ENCODE measurements at regions not wholly inside any gene's neighbourhood (a gene's known extent, or its start where the extent isn't known, plus 50 kb on each side); places are given as distances from the start of the nearest gene placed in this dataset.

DNA sequence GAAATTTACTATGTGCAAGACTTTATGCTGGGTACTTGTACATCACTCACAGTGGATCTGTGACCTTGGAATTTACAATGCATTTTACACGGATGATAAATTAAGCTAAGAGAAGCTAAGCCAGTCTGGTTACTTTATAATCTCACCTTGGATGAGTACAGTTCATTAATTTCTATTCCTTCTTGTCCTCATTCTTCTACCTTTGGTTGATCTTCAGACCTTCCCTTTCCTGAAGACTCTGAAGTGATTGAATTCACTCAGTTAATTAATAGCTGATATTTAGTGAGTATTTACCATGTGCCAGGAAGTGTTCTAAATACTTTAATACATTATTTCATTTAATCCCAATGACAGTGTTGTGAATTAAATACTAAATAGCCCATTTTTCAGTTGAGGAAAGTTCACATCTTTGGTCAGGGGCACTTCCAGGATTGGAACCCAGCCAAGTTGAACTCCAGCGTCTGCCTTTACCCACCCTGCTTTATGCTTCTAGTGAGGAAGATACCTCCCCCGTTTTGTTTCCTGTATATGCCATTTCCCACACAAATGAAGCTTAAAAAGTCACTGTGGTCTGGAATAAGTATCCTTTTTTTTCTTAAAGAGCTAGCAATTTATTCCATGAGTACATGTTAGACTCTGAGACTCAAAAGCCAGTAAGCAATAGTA, 146.6 kb downstream of the TLR5 start:
- intact Hi-C loops (cut with DNase I), result no loop called here
- no peak overlapping the region for H3K27ac ChIP-seq (ENCODE audit: low read length)

DNA sequence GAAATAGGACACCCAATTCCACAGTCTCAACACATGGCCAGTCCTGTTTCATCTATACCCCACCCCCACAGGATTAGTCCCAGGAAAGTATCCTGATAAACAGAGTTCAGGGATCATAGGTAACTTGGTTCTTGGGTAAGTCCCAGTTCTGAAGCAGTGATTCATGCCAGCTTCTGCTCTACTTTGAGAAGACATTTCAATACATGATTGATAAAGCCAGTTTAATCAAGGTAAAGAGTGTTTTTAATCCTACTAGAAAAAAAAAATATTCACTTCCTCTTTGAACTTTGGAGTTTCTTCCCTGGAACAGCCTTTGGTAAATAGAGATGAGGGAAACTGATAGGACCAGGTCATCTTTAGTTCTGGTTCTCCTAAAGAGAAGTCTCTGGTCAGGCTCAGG, 142.4 kb downstream of the TLR5 start:
- no peak for ATAC-seq
- peaks cover 2% of the 10 kb centered on the region for H3K4me1 ChIP-seq (ENCODE audit: control insufficient read depth, insufficient read depth, low read length)
- no peaks in the 10 kb centered on the region for H3K9me3 ChIP-seq (ENCODE audit: control insufficient read depth, low read length)
- H3K27me3 ChIP-seq (ENCODE audit: control insufficient read depth, insufficient read depth), result no peaks in the 10 kb centered on the region
- intact Hi-C loops (cut with DNase I), result no loop called here
- no peak for DNase-seq
- no peak overlapping the region for H3K4me3 ChIP-seq (ENCODE audit: low read length)
- no peak overlapping the region for H3K27ac ChIP-seq (ENCODE audit: low read length)

More for the DNA sequence above, 146.6 kb downstream of the TLR5 start:
- peaks cover 5% of the 10 kb centered on the region for H3K4me1 ChIP-seq (ENCODE audit: control insufficient read depth, insufficient read depth, low read length)
- ATAC-seq (no peak), DNase-seq (no peak)
- 47% methylated on average over 3 of the region's 3 CpGs for WGBS
- no peaks in the 10 kb centered on the region for H3K9me3 ChIP-seq (ENCODE audit: control insufficient read depth, low read length)
- no peaks in the 10 kb centered on the region for H3K27me3 ChIP-seq (ENCODE audit: control insufficient read depth, insufficient read depth)
- H3K4me3 ChIP-seq (ENCODE audit: low read length), result no peak overlapping the region

DNA sequence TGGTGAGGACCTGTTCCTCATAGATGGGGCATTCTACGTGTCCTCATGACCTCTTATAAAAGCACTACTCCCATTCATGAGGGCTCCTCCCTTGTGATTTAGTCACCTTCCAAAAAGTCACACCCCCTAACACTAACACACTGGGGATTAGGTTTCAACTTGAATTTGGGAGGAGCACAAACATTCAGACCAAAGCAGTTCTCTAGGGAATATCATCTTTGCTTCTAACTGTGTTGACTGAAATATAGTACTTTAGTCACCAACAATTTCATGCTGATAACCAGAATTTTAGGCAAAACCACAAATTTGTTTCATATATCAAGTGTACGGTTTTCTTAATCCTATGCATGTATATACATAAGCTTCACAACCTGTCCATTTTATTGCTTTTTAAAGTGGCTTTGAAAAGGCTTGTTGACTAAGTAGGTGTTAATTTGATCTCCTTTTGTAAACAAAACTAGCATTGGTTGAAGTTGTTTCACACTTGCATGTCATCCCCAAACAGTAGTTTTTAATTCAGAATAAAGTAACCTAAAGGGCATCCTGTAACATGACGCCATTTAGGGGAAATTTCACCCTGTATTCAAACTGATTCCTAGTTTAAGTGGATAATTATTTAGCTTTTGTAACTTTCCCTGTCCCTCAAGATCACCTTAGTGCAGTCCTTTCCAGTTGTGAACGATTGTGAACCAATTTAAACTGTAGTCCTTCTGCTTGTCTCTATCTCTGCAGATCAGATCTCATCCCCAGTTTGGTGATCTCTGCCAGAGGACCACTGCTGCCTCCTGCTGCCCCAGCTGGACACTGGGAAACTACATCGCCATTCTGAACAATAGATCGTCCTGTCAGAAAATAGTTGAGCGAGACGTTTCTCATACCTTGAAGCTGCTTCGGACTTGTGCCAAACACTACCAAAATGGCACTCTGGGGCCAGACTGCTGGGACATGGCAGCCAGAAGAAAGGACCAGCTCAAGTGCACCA, 141.1 kb downstream of the TLR5 start:
- Histone ChIP-seq H3K4me1 (ENCODE audit: control insufficient read depth, insufficient read depth, low read length) (no peaks in the 10 kb centered on the region), H3K4me3 (ENCODE audit: low read length) (no peak overlapping the region), H3K27ac (ENCODE audit: low read length) (no peak overlapping the region), H3K27me3 (ENCODE audit: control insufficient read depth, insufficient read depth) (no peaks in the 10 kb centered on the region), H3K9me3 (ENCODE audit: control insufficient read depth, low read length) (no peaks in the 10 kb centered on the region)
- intact Hi-C loops (cut with DNase I), result no loop called here
- DNase-seq (no peak), ATAC-seq (peak in 1 of 2 donors; percentile 68)
- WGBS, result 91% methylated on average over 9 of the region's 9 CpGs

DNA sequence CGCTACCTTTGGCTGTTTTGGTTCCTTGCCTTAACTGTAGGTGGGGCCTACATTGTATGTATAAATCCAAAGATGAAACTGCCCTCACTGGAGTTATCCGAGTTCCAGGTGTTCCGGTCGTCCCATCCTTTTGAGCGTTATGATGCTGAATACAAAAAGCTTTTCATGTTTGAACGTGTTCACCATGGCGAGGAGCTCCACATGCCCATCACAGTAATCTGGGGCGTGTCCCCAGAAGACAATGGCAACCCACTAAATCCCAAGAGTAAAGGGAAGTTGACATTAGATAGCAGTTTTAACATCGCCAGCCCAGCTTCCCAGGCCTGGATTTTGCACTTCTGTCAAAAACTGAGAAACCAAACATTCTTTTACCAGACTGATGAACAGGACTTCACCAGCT, 139.5 kb downstream of the TLR5 start:
- intact Hi-C loops (cut with DNase I), result no loop called here
- H3K4me1 ChIP-seq (ENCODE audit: control insufficient read depth, insufficient read depth, low read length), result no peaks in the 10 kb centered on the region
- H3K27ac ChIP-seq (ENCODE audit: low read length), result no peak overlapping the region
- no peaks in the 10 kb centered on the region for H3K9me3 ChIP-seq (ENCODE audit: control insufficient read depth, low read length)
- DNase-seq, result no peak
- H3K27me3 ChIP-seq (ENCODE audit: control insufficient read depth, insufficient read depth), result no peaks in the 10 kb centered on the region
- ATAC-seq, result peak in 1 of 2 donors; percentile 54
- WGBS, result 95% methylated on average over 9 of the region's 9 CpGs
- no peak overlapping the region for H3K4me3 ChIP-seq (ENCODE audit: low read length)

DNA sequence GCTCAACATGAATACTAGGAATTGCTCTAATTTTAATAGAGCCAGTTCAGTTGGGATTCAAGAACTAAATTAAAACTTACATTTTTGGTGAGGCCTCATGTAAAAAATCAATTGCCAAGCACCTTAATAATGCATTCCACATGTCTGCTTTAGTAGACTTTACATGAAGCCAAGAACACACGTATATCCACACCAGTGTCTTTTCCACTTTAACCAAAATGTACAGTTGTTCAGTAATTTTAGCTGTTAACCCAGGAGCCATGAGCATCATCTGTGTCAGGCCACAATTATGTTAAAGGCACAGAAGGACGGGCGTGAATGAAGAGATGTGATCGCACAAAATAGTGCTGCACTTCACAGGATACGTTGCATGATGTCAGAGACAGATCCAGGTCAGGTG, 136.7 kb downstream of the TLR5 start:
- no peaks in the 10 kb centered on the region for H3K9me3 ChIP-seq (ENCODE audit: control insufficient read depth, low read length)
- no peak for ATAC-seq
- WGBS, result 93% methylated on average over 5 of the region's 5 CpGs
- H3K4me3 ChIP-seq (ENCODE audit: low read length), result no peak overlapping the region
- no peaks in the 10 kb centered on the region for H3K27me3 ChIP-seq (ENCODE audit: control insufficient read depth, insufficient read depth)
- intact Hi-C loops (cut with DNase I), result no loop called here
- no peak for DNase-seq
- no peak overlapping the region for H3K27ac ChIP-seq (ENCODE audit: low read length)
- H3K4me1 ChIP-seq (ENCODE audit: control insufficient read depth, insufficient read depth, low read length), result peaks cover 3% of the 10 kb centered on the region

DNA sequence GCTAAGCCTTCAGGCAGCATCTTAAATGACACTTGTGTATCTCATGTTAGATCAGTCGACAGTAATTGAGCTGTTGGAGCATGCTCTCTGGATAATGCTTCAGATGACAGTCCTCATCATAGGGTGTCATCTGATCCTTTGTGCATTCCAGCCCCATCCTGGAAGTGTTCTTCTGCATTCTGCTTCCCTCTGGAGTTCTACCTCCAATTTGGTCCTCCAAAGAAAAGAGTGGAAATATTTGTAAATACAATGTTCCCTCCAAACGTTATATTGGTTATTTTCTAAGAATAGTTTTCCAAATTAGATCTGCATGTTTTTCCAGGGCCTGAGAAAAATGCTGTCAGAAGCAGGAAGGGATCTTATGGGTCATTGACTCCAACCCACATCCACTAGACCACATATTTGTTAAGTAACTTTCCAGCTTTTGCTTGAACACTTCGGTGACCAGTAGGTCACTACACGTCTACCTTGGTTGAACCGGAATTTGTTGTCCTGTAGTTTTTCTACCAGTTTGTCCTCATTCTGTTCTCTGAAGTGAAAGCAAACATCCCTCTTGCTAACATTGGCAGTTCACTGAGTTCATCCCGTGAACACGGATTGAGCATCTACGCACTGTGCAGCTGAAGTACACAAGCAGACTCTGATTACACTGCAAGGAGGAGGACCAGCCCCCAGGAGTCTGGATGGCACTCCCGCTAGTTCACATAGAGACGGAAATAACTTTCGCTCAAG, 136.0 kb downstream of the TLR5 start:
- no peaks in the 10 kb centered on the region for H3K27me3 ChIP-seq (ENCODE audit: control insufficient read depth, insufficient read depth)
- H3K4me1 ChIP-seq (ENCODE audit: control insufficient read depth, insufficient read depth, low read length), result peaks cover 3% of the 10 kb centered on the region
- H3K4me3 ChIP-seq (ENCODE audit: low read length), result no peak overlapping the region
- no peaks in the 10 kb centered on the region for H3K9me3 ChIP-seq (ENCODE audit: control insufficient read depth, low read length)
- DNase-seq, result no peak
- intact Hi-C loops (cut with DNase I), result no loop called here
- no peak for ATAC-seq
- no peak overlapping the region for H3K27ac ChIP-seq (ENCODE audit: low read length)
- 67% methylated on average over 11 of the region's 11 CpGs for WGBS

DNA sequence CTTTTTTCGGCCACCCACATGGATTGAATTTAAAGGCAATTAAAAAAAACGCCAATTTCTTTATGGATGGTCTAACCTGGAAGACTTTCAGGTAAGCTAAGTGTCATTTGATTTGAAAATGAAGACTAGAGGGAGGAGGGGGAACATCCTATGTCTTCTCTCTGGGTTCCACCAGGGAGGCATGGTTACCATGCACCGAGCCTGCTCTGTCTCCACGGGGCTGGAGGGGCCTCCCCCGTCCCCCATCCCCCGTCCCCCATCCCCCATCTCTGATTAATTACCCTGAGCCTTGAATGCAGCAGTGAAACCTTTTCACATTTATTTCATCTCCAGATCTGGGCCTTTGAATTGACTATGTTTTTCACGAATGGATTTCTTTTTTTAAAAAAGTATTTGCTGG, 135.1 kb downstream of the TLR5 start:
- 87% methylated on average over 7 of the region's 7 CpGs for WGBS
- no peak for ATAC-seq
- intact Hi-C loops (cut with DNase I), result no loop called here
- Histone ChIP-seq H3K27me3 (ENCODE audit: control insufficient read depth, insufficient read depth) (no peaks in the 10 kb centered on the region), H3K27ac (ENCODE audit: low read length) (no peak overlapping the region), H3K4me3 (ENCODE audit: low read length) (no peak overlapping the region), H3K9me3 (ENCODE audit: control insufficient read depth, low read length) (no peaks in the 10 kb centered on the region), H3K4me1 (ENCODE audit: control insufficient read depth, insufficient read depth, low read length) (peaks cover 3% of the 10 kb centered on the region)
- no peak for DNase-seq

DNA sequence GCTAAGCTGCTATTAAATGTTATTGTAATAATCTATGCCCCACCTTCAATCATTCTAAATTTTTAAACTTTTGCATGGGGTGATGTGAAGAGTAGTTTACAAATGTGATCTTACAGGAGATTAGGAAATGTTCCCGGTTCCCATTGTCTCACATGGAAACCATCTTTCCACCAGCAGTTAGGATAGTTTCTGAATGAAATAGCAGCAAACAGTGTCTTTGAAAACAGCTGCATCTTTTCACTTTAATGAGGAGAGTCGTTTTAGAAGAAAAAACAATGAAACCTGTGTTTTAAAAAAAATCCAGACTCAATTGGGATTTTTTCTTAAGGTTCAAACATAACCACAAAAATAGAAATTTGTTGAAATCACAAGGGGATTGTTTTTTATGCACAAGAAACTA, 134.2 kb downstream of the TLR5 start:
- intact Hi-C loops (cut with DNase I), result no loop called here
- DNase-seq (no peak), ATAC-seq (no peak)
- no peak overlapping the region for H3K27ac ChIP-seq (ENCODE audit: low read length)
- WGBS, result 36% methylated on average over 2 of the region's 2 CpGs
- H3K4me3 ChIP-seq (ENCODE audit: low read length), result no peak overlapping the region
- H3K27me3 ChIP-seq (ENCODE audit: control insufficient read depth, insufficient read depth), result no peaks in the 10 kb centered on the region
- no peaks in the 10 kb centered on the region for H3K9me3 ChIP-seq (ENCODE audit: control insufficient read depth, low read length)
- peaks cover 3% of the 10 kb centered on the region for H3K4me1 ChIP-seq (ENCODE audit: control insufficient read depth, insufficient read depth, low read length)

DNA sequence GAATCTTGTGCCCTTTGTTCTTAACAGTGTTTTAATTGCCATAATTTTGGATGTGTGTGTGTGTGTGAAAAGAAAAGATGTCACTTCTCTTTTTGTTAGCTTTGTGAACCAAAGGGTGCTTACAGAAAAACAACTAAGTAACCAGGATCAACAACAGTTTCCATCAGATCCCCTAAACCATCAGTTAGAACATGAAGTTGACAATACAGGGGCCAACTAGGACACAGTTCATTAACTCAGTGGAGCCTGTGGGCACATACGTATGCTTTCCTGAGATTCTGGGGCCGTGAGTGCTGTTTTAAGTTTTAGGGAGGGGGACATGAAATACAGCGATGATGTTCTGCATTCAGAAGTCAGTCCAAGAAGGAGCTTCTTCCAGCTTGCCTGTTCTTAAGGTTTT, 133.6 kb downstream of the TLR5 start:
- H3K4me3 ChIP-seq (ENCODE audit: low read length), result no peak overlapping the region
- H3K4me1 ChIP-seq (ENCODE audit: control insufficient read depth, insufficient read depth, low read length), result peaks cover 3% of the 10 kb centered on the region
- intact Hi-C loops (cut with DNase I), result no loop called here
- no peaks in the 10 kb centered on the region for H3K9me3 ChIP-seq (ENCODE audit: control insufficient read depth, low read length)
- DNase-seq, result no peak
- H3K27ac ChIP-seq (ENCODE audit: low read length), result no peak overlapping the region
- WGBS, result 55% methylated on average over 3 of the region's 3 CpGs
- ATAC-seq, result no peak
- H3K27me3 ChIP-seq (ENCODE audit: control insufficient read depth, insufficient read depth), result no peaks in the 10 kb centered on the region

DNA sequence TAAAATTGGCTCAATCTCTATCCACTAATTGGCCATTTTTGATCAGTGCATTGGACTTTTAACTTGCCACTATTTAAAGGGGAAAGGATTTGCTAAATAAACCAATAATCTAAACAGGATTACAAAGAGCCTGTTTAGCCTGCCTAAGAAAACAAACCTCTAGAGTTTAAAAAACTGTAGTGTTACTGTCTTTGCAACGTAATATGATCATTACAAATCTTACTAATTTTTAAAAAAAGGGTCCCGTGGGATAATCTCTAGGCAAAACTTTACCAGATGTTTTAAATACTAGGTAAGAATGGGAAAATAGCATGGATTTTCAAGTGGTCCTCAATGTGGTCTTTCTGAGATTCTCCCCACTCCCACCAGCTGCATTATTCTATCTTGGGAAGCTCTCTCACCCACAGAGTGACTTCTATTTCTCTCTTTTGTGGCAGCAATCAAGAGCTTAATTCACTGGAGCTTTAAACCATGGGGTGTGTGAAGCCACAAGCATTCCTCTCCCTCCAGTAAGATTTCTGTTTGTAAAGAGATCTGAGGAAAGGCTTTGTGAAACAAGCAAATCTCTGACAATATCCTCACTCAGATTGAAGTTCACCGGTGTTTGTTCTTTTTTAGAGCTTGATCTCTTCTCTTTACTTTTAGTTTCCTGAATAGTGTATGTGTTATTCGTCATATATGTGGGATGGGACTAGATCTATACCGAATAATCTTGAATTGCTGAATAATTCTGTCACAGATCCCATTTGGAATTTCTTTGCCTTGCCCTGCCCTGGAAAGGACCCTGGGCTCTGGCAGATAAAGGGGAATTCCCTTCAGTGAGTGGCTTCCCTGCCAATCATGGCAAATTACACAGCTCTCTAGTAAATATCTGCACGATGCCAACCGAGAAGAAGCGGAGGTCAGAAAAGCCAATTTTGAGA, 132.2 kb downstream of the TLR5 start:
- 35% methylated on average over 8 of the region's 8 CpGs for WGBS
- H3K4me1 ChIP-seq (ENCODE audit: control insufficient read depth, insufficient read depth, low read length), result peaks cover 3% of the 10 kb centered on the region
- H3K9me3 ChIP-seq (ENCODE audit: control insufficient read depth, low read length), result no peaks in the 10 kb centered on the region
- ATAC-seq (no peak), DNase-seq (no peak)
- H3K27ac ChIP-seq (ENCODE audit: low read length), result no peak overlapping the region
- H3K27me3 ChIP-seq (ENCODE audit: control insufficient read depth, insufficient read depth), result no peaks in the 10 kb centered on the region
- H3K4me3 ChIP-seq (ENCODE audit: low read length), result no peak overlapping the region
- intact Hi-C loops (cut with DNase I), result no loop called here

Measured in right cardiac atrium (tissue), 5 donors.